GM19324 (cell line): ENCODE measurements at regions not wholly inside any gene's neighbourhood (a gene's known extent, or its start where the extent isn't known, plus 50 kb on each side); places are given as distances from the start of the nearest gene placed in this dataset.

Experiments used
- ATAC-seq: cut with Tn5 transposase; IDR thresholded peaks from one replicate; pipeline ENCODE4 v1.9.1; 2021; ENCODE audit warnings: mild to moderate bottlenecking, moderate library complexity; ENCODE audit not compliant: unreplicated experiment, low FRiP score

- ATAC-seq, result no peak
Observed at GRCh38 chr10:131644864-131645658, 255.7 kb upstream of the PPP2R2D start.

- no peak for ATAC-seq
Observed at GRCh38 chr10:131645756-131646155, 255.1 kb upstream of the PPP2R2D start.

DNA sequence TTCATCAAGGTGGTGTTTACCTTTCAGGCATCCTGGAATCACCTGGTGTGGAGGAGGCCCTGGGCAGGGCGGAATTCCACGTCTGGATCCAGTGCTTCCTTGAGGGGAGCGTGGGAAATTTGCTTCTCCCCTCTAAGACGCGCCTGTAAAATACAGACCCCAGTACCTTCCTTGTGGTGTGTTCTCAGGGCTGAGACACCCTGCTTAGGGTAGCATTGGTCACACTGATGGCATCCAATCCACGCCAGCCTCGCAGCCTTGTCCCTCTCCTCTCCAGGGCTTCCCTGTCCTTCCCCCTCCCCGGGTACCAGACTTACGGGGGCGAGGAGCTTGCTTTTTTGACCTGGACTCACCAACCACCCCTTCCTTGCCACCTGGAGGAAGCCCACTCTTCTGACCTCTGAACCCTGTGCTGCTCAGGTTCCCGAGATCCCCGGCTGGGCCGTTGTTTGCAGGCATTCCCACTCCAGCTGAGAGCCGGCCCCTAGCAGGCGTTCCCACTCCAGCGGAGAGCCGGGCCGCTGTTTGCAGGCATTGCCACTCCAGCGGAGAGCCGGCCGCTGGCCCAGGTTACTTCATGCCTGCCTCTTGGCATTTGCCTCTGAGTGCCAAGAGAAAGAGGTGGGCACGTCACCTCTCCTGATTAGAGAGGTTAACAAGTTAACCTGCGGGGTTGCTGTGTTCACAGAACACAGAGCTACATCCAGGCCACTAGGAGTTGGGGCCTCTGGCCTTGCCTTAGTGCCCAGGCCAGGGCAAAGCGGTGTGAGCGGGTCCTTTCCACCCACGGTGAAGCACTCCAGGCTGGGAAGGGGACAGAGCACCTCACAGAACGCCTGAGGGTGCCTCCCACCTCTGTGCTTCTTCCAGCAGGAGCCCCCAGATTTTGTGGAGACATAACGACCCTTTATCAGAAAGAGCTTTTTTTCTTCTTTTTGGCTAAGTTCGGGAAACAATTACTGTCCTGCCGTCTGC, 254.0 kb upstream of the PPP2R2D start:
- ATAC-seq, result no peak

DNA sequence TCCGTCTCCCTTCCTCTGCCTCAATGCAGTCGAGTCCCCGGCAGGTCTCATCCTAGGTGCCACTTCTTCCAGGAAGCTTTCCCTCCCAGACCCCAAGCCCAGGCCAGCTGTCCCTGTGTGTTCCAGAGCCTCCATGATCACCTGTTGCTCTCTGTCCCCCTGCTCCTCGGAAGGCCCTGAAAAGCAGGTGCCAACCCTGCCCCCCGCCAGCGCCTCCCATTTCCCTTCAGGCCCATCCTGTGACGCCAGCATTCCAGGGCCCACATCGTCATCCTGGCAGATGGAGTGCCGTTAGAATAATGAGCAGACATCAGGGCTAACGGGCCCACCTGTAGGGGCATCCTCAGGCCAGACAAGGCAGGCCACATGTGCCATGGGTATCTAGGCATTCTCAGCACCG, 253.0 kb upstream of the PPP2R2D start:
- no peak for ATAC-seq

DNA sequence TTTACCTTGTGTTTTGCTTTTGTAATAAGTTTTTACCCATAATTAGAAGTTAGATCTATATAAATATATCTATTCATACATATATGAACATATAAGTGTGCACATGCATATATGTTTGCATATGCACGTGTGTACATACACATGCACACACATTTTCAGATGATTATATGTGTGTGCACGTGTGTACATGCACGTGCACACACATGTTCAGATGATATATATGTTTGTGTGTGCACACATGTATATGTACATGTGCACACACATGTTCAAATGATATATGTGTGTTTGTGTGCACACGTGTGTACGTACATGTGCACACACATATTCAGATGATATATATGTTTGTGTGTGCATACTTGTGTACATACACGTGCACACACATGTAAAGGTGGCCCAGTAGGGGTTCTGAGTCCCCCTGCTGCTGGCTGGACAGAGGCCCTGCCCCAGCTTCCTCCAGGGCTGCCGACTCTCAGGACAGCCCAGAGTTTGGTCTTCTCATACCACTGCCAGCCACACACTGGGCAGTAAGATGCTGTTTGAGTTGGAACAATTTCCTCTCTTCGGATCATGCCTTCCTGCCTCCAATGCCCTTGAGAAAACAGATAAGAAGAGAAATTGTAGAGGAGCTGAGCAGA, 252.3 kb upstream of the PPP2R2D start:
- ATAC-seq, result no peak

- no peak for ATAC-seq
Observed at GRCh38 chr10:131649617-131650016, 251.2 kb upstream of the PPP2R2D start.

GRCh38 chr10:131650169-131650705, 250.6 kb upstream of the PPP2R2D start:
- ATAC-seq, result no peak

DNA sequence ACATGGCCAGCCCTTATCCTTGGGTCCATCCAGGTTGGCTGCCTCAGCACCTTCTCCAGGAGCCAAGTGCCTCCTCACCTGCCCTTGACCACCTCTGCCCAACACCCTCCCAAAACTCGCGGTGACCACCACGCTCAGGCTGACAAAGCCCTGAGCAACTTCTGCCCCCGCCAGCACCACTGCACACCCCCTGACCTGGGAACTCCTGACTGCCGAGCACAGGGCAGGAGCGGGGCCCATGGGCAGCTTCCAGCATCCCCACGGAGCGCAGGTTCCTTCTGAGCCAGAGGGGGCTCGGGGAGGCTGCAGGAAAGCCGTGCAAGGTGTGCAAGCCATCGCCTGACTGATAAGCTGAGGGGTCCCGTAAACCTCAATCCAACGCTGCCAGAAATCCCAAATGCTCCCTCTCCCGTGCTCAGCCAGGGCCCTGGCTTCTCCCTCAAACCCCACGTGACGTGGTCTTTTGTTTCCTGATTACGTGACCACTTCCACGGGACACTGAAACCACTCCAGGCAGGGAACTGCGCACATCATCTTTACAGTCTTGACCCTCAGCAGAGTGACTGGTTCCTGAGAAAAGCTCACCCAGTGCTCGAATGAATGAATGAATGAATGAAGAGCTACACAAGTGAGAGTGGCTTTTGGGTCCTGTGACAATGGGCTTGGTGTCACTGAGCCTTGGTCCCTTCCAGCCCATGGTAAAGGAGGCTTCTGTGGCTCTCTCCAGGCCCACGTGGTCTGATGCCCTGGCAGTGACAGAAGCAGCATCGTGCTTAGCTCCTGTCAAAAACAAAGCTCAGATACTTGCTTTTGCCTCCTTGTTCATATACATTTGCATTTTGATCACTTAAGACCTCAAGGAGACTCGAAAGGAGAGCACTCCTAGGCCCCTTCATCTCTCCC, 249.8 kb upstream of the PPP2R2D start:
- no peak for ATAC-seq

- no peak for ATAC-seq
Observed at GRCh38 chr10:131651674-131652437, 249.0 kb upstream of the PPP2R2D start.

GRCh38 chr10:131652438-131653139, 248.2 kb upstream of the PPP2R2D start:
- no peak for ATAC-seq

- no peak for ATAC-seq
Observed at GRCh38 chr10:131653140-131653539, 247.7 kb upstream of the PPP2R2D start.

- no peak for ATAC-seq
Observed at GRCh38 chr10:131653554-131654470, 247.0 kb upstream of the PPP2R2D start.

DNA sequence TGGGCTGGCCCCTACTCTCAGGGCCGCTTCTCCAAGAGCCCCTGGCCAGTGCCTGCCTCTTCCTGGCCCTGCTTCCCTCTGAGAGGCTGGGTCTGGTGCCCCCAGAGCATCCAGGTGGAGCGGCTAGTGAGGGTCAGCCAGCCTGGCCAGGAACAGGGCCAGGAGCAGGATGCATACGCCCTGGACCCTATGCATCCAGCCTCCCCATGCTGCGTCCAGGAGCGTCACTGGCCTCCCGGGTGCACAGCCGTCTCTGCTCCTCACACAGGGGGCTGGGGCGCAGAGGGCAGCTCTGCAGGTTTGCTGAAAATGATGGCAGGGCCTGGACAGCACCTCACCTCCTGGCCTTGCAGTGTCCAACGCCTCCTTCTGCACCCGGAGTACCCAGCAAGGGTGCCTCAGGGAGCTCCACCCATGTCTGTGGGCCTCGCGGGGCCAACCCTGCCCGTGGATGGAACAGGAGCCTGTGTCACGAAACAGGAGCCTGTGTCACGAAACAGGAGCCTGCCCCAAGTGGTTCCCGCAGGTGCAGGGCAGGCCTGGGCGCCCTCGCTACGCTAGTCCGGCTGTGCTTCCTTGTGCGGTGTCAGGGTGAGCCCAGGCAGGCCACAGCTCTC, 246.2 kb upstream of the PPP2R2D start:
- ATAC-seq, result no peak

GRCh38 chr10:131655101-131655849, 245.5 kb upstream of the PPP2R2D start:
- no peak for ATAC-seq

- no peak for ATAC-seq
Observed at GRCh38 chr10:131656009-131656408, 244.8 kb upstream of the PPP2R2D start.

- no peak for ATAC-seq
Observed at GRCh38 chr10:131656431-131656841, 244.4 kb upstream of the PPP2R2D start.
